Bone marrow (tissue), 2 donors: ENCODE measurements at regions not wholly inside any gene's neighbourhood (a gene's known extent, or its start where the extent isn't known, plus 50 kb on each side); places are given as distances from the start of the nearest gene placed in this dataset.

Experiments used
- DNase-seq, 2 donors: peaks; one replicate each; lab custom pipeline; 2025; lab: John Stamatoyannopoulos, UW

DNA sequence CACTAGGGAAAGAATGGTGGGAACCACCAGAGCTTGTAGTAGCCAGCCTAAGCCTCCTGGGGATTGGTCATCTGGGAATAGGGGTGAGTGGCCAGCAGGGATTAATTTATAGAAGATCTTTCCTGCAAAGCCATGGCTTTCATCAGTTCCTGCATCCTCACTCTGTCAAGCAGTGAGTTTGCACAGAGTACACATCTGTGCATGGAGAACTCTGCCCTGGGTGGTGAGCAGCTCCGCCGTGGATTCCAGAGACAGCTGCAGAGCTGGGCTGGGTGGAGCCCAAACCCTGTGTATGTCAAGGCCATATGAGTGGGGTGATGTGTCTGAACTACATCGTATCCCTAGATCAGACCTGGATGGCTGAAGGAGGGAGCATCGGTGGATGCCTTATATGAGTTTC is 182.2 kb downstream of the GLI2 start:
- DNase-seq: no peak

- no peak for DNase-seq
Observed at GRCh38 chr2:120919216-120919615, 183.5 kb downstream of the GLI2 start.

DNA sequence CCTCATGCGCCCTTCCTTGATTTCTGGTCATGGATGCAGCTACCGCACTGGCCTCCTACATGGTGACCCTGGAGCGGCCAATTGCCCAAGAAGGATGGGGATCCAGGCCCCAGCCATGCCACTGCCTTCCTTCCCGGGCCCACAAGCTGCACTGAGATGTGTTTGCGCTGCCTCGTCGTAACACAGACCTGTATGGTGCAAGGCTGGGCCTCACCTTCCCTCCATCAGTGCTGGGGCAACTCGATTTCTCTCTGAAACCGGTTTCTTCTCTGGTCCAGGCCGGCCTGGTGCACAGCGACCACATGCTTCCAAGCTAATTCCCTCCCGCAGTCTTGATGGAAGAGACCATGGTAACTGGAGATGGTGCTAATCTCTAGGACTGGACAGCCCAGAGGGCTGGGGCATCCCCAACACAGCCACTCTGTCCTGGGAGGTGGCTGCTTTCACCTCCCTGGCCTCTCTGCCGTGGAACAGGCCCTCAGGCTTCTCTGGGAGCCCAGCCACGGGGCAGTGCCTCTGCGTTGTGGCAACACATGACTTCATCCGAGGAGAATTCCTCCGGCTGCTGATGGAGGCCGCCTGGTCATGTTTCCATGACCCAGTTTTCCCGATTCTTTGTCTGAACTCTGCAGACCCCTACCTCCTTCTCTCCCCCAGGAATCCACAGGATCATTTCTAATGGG is 184.2 kb downstream of the GLI2 start:
- no peak for DNase-seq

DNA sequence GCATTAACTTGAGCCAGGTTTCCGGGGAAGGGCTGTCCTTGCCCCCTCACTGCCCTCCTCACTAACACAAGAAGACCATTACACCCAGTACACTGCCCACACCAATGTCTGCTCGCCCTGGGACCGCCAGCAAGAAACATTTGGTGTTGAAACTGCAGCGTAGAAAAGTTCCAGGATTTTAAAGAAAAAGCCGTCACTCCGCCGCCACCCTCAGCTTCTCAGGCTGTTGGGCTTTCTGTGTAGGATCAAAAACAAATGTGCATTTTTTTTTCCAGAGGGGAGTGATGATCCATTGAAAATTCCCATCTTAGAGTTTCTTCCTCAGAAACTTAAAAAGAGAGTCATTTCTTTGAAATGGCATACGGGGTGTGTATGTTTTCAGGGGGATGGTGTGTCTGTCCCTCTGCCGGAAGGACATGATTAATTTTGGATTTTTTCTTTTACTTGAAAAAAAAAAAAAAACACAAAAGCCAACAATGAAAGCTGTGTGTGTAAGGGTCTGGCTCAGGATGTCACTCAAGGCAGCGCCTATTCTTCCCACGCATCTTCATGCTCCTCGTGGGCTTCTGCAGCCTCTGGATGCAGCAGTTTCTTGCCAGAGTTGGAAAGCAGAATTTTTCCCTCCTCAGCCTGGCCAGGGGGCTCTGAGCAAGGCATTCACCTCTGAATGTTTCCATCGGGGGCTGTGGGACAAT is 184.9 kb downstream of the GLI2 start:
- DNase-seq: no peak

- no peak for DNase-seq
Observed at GRCh38 chr2:120921457-120921856, 185.8 kb downstream of the GLI2 start.

DNA sequence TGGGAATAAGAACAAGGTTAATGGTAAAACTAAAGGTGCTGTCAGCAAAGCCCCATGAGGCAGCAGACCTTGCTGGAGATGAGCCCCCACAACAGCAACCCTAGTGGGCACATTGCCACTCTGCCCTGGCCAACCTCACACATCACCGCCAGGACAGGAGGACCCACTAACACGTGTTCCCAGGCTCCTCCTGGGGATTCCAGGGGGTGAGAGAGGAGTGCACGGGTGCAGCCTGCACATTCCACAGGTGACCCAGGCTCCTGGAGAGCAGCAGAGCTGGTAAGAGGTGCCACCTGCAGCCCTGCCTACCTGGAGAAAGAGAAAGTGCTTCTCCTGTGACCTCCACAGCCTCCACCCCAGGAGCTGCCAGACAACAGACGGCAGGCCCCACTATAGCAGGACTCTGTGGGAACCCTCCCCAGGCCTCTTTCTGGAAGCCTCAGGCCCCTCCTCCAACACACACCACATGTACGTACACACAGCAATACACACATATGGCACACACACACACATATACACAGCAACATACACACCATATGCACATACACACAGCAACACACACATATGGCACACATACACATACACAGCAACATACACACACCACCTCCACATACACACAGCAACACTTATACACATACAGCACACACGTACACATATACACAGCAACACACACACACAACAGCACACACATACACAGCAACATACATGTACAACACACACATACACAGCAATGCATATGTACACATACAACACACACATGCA is 187.1 kb downstream of the GLI2 start:
- no peak for DNase-seq

- DNase-seq: no peak
Observed at GRCh38 chr2:120923426-120923825, 187.8 kb downstream of the GLI2 start.

GRCh38 chr2:120924924-120925323 is 189.3 kb downstream of the GLI2 start:
- no peak for DNase-seq

- DNase-seq: no peak
Observed at GRCh38 chr2:120926463-120927264, 191.0 kb downstream of the GLI2 start.

GRCh38 chr2:120927265-120927628 is 191.6 kb downstream of the GLI2 start:
- no peak for DNase-seq

- DNase-seq: no peak
Observed at GRCh38 chr2:120929829-120930228, 194.2 kb downstream of the GLI2 start.

GRCh38 chr2:120930236-120930635 is 194.6 kb downstream of the GLI2 start:
- DNase-seq: no peak

DNA sequence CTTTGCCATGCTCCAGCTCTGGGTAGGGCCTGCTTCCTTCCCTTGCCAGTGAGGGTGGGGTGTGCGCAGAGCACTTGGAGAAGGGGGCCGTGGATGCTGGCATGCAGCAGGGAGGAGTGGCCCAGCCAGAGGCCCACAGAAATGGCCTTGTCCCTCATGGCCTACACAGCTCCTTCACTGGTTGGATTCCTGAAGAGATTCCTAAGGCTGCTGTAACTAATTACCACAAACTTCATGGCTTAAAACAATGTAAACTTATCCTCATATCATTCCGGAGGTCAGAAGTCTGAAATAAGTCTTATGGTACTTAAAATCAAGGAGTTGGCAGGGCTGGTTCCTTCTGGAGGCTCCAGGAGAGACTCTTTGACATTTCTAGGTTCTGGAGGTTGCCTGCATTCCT is 195.2 kb downstream of the GLI2 start:
- no peak for DNase-seq

DNA sequence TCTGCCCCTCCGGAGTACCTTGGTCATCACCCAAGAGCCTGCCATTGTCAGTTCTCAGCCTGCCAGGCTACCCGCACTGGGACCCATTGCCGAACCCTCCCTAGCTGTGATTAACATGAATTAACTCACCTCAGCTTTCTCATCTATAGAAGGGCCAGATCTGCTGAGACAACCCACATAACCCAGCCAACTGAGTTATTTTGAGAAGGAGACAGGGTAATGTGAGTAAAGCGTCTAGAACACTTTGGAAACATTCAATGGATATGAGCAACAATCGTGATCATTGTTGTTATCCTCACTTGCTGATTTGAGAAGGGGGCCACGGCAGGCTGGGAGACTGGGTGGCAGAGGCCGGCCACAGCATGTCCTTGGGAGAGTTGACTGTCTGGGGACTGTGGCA is 196.8 kb downstream of the GLI2 start:
- no peak for DNase-seq

DNA sequence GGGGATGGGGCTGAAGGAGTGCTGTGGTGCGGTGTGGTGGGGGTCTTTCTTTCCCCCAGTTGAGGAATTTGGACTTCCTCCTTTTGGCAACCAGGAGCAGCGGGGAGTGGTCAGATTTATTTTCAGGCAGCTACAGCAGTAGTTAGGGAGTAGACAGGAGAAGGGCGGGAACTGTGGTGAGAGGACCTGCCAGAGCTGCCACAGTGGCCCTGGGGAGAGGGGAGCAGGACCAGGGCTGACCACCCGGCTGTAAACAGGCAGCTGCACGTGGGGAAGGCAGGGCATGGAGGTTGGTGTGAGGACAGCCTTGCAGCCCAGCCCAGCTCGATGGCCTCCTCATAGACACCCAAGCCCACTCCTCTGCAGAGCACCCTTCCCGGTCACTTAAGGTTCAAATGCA is 197.2 kb downstream of the GLI2 start:
- no peak for DNase-seq

- DNase-seq: no peak
Observed at GRCh38 chr2:120933693-120934573, 198.3 kb downstream of the GLI2 start.

- DNase-seq: no peak
Observed at GRCh38 chr2:120934574-120935338, 199.1 kb downstream of the GLI2 start.

DNA sequence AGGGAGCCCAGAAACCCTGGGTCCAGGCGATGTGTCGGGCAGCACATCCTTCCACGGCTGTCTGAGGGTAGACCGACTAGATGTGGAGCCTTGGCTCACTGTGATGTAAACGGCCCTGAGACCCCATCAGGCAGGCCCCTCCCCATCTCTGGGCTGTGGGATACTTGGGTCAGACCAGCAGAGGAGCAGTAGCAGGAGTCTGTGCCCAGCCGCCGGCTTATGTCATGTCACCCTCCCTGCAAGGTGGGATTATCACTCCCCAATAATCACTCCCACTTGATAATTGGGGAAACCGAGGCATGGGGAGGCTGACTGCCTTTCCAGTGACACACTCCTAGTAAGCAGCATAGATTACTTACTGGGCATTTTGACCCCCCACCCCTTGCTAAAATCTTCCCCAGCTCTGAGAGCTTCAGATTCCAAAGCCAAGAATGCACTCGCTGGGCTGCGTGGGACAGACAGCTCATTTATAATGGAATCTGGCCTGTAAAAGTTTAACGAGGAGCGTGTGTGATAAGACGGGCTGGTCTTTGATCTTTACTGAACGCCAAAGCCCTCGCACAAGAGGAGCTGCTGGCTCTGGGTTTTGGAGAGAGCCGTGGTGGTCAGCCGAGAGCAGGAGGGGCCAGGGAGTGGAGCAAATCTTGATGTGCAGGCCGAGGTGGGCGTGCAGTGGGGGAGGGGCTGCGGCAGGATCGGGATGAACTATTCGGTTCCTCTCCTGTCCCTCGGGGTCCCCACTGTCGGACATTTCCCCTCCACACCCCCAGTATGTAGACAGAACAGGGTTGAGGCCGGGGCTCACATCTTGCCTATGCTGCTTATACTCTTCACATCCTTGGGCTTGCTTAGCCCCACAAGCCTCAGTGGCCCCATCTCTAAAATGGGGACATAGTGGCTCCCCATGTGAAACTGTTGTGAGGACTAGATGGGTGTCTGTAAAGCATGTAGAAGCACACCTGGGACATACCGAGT is 200.0 kb downstream of the GLI2 start:
- DNase-seq: no peak
